ENCODE measurements at regions not wholly inside any gene's neighbourhood (a gene's known extent, or its start where the extent isn't known, plus 50 kb on each side); places are given as distances from the start of the nearest gene placed in this dataset.

DNA sequence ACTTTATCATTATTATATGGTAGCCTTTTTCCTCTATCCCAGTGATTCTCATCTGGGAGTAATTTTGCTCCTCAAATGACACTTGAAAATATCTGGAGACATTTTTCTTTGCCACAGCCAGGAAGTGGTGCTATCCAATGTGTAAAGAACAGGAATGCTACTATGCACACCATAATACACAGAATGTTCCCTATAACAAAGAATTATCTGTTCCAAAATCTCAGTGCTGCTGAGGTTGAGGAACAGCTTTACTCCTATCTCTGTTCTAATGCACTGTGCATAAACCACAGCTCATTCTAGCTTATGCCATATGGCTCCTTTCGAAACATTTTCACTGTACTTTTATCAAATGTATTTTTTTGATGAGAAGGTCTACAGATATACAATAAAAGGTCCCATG, 1231.2 kb upstream of the CELF4 start:
- H3K79me2 ChIP-seq (replicated peaks; ENCODE audit: insufficient read depth), result no peaks in the 10 kb centered on the region
- H3K4me1 Mint-ChIP-seq, result peaks cover 2% of the 10 kb centered on the region; the same call in 2 of the 3 replicates
- H3K27me3 ChIP-seq (ENCODE audit: insufficient read depth), result no peaks in the 10 kb centered on the region
- no peak overlapping the region for H3K4me3 Mint-ChIP-seq
- no peak overlapping the region for H3K4me3 ChIP-seq
- H2AFZ ChIP-seq, result no peak overlapping the region
- H4K20me1 ChIP-seq (replicated peaks; ENCODE audit: insufficient read depth), result no peaks in the 10 kb centered on the region
- ATAC-seq, result no peak
- no peak overlapping the region for H3K27ac Mint-ChIP-seq
- H3F3A ChIP-seq (replicated peaks; ENCODE audit: low read depth), result no peaks in the 10 kb centered on the region
- 0 out of 2 replicates have a peak, but pooled peaks cover 7% of the 10 kb centered on the region for H3K9me2 ChIP-seq (ENCODE audit: insufficient read depth)
- TF ChIP-seq EZH2phosphoT487 (IDR thresholded peaks at IDR 0.05; ENCODE audit: unreplicated experiment) (no peak), CREB1 (CRISPR knock-in tag; IDR thresholded peaks at IDR 0.05; ENCODE audit: low read depth) (no peak), STAT1 (IDR thresholded peaks at IDR 0.05; ENCODE audit: unreplicated experiment) (no peak), JUNB (IDR thresholded peaks at IDR 0.05; ENCODE audit: unreplicated experiment) (no peak), NANOG (IDR thresholded peaks at IDR 0.05; ENCODE audit: borderline replicate concordance) (no peak), ZNF331 (CRISPR knock-in tag; IDR thresholded peaks at IDR 0.05; ENCODE audit: low read depth) (no peak), EZH2 (IDR thresholded peaks at IDR 0.05; ENCODE audit: low read depth, unreplicated experiment) (no peak), POLR2AphosphoS5 (IDR thresholded peaks at IDR 0.05; ENCODE audit: low read depth) (no peak)
- TF ChIP-seq, protein P1, sequence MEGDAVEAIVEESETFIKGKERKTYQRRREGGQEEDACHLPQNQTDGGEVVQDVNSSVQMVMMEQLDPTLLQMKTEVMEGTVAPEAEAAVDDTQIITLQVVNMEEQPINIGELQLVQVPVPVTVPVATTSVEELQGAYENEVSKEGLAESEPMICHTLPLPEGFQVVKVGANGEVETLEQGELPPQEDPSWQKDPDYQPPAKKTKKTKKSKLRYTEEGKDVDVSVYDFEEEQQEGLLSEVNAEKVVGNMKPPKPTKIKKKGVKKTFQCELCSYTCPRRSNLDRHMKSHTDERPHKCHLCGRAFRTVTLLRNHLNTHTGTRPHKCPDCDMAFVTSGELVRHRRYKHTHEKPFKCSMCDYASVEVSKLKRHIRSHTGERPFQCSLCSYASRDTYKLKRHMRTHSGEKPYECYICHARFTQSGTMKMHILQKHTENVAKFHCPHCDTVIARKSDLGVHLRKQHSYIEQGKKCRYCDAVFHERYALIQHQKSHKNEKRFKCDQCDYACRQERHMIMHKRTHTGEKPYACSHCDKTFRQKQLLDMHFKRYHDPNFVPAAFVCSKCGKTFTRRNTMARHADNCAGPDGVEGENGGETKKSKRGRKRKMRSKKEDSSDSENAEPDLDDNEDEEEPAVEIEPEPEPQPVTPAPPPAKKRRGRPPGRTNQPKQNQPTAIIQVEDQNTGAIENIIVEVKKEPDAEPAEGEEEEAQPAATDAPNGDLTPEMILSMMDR (conservative IDR thresholded peaks at IDR 0.05; ENCODE audit: low read depth in 2 of 2), result no peak
- TF ChIP-seq, protein P2, sequence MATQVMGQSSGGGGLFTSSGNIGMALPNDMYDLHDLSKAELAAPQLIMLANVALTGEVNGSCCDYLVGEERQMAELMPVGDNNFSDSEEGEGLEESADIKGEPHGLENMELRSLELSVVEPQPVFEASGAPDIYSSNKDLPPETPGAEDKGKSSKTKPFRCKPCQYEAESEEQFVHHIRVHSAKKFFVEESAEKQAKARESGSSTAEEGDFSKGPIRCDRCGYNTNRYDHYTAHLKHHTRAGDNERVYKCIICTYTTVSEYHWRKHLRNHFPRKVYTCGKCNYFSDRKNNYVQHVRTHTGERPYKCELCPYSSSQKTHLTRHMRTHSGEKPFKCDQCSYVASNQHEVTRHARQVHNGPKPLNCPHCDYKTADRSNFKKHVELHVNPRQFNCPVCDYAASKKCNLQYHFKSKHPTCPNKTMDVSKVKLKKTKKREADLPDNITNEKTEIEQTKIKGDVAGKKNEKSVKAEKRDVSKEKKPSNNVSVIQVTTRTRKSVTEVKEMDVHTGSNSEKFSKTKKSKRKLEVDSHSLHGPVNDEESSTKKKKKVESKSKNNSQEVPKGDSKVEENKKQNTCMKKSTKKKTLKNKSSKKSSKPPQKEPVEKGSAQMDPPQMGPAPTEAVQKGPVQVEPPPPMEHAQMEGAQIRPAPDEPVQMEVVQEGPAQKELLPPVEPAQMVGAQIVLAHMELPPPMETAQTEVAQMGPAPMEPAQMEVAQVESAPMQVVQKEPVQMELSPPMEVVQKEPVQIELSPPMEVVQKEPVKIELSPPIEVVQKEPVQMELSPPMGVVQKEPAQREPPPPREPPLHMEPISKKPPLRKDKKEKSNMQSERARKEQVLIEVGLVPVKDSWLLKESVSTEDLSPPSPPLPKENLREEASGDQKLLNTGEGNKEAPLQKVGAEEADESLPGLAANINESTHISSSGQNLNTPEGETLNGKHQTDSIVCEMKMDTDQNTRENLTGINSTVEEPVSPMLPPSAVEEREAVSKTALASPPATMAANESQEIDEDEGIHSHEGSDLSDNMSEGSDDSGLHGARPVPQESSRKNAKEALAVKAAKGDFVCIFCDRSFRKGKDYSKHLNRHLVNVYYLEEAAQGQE (IDR thresholded peaks at IDR 0.05; ENCODE audit: unreplicated experiment), result no peak
- TF ChIP-seq, protein P3, sequence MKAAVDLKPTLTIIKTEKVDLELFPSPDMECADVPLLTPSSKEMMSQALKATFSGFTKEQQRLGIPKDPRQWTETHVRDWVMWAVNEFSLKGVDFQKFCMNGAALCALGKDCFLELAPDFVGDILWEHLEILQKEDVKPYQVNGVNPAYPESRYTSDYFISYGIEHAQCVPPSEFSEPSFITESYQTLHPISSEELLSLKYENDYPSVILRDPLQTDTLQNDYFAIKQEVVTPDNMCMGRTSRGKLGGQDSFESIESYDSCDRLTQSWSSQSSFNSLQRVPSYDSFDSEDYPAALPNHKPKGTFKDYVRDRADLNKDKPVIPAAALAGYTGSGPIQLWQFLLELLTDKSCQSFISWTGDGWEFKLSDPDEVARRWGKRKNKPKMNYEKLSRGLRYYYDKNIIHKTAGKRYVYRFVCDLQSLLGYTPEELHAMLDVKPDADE (IDR thresholded peaks at IDR 0.05), result no peak
- TF ChIP-seq, protein P4, sequence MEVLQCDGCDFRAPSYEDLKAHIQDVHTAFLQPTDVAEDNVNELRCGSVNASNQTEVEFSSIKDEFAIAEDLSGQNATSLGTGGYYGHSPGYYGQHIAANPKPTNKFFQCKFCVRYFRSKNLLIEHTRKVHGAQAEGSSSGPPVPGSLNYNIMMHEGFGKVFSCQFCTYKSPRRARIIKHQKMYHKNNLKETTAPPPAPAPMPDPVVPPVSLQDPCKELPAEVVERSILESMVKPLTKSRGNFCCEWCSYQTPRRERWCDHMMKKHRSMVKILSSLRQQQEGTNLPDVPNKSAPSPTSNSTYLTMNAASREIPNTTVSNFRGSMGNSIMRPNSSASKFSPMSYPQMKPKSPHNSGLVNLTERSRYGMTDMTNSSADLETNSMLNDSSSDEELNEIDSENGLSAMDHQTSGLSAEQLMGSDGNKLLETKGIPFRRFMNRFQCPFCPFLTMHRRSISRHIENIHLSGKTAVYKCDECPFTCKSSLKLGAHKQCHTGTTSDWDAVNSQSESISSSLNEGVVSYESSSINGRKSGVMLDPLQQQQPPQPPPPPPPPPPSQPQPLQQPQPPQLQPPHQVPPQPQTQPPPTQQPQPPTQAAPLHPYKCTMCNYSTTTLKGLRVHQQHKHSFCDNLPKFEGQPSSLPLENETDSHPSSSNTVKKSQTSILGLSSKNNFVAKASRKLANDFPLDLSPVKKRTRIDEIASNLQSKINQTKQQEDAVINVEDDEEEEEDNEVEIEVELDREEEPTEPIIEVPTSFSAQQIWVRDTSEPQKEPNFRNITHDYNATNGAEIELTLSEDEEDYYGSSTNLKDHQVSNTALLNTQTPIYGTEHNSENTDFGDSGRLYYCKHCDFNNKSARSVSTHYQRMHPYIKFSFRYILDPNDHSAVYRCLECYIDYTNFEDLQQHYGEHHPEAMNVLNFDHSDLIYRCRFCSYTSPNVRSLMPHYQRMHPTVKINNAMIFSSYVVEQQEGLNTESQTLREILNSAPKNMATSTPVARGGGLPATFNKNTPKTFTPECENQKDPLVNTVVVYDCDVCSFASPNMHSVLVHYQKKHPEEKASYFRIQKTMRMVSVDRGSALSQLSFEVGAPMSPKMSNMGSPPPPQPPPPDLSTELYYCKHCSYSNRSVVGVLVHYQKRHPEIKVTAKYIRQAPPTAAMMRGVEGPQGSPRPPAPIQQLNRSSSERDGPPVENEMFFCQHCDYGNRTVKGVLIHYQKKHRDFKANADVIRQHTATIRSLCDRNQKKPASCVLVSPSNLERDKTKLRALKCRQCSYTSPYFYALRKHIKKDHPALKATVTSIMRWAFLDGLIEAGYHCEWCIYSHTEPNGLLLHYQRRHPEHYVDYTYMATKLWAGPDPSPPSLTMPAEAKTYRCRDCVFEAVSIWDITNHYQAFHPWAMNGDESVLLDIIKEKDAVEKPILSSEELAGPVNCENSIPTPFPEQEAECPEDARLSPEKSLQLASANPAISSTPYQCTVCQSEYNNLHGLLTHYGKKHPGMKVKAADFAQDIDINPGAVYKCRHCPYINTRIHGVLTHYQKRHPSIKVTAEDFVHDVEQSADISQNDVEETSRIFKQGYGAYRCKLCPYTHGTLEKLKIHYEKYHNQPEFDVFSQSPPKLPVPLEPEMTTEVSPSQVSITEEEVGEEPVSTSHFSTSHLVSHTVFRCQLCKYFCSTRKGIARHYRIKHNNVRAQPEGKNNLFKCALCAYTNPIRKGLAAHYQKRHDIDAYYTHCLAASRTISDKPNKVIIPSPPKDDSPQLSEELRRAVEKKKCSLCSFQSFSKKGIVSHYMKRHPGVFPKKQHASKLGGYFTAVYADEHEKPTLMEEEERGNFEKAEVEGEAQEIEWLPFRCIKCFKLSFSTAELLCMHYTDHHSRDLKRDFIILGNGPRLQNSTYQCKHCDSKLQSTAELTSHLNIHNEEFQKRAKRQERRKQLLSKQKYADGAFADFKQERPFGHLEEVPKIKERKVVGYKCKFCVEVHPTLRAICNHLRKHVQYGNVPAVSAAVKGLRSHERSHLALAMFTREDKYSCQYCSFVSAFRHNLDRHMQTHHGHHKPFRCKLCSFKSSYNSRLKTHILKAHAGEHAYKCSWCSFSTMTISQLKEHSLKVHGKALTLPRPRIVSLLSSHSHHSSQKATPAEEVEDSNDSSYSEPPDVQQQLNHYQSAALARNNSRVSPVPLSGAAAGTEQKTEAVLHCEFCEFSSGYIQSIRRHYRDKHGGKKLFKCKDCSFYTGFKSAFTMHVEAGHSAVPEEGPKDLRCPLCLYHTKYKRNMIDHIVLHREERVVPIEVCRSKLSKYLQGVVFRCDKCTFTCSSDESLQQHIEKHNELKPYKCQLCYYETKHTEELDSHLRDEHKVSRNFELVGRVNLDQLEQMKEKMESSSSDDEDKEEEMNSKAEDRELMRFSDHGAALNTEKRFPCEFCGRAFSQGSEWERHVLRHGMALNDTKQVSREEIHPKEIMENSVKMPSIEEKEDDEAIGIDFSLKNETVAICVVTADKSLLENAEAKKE (CRISPR knock-in tag; IDR thresholded peaks at IDR 0.05), result no peak
- no peak for DNase-seq (ENCODE audit: low spot score)
- no peak overlapping the region for H3K4me2 ChIP-seq
- H3K27me3 Mint-ChIP-seq (ENCODE audit: insufficient read depth, low read depth, poor library complexity), result peaks cover 2% of the 10 kb centered on the region
- H3K9me3 Mint-ChIP-seq, result peaks cover 14% of the 10 kb centered on the region; the same call in 2 of the 3 replicates
- H3K36me3 ChIP-seq (ENCODE audit: insufficient read depth), result no peaks in the 10 kb centered on the region
- H3K36me3 Mint-ChIP-seq (ENCODE audit: low read depth), result peaks cover 11% of the 10 kb centered on the region
- H3K4me1 ChIP-seq (ENCODE audit: insufficient read depth), result no peaks in the 10 kb centered on the region
- no peak overlapping the region for H3K27ac ChIP-seq (ENCODE audit: low read depth)

Measured in GM23338 (cell line).